GM21529 (cell line): ENCODE measurements at regions not wholly inside any gene's neighbourhood (a gene's known extent, or its start where the extent isn't known, plus 50 kb on each side); places are given as distances from the start of the nearest gene placed in this dataset.
A peak's percentile ranks its signal among the peaks of the same experiment; 100 is the strongest.
"Not testable (repeated sequence)": the region's sequence is repeated elsewhere in the genome, so short reads cannot be mapped to it uniquely, and the experiment has no call there.

Experiments used
- ATAC-seq: cut with Tn5 transposase; IDR thresholded peaks from one replicate; pipeline ENCODE4 v1.9.1; 2021; ENCODE audit not compliant: unreplicated experiment

DNA sequence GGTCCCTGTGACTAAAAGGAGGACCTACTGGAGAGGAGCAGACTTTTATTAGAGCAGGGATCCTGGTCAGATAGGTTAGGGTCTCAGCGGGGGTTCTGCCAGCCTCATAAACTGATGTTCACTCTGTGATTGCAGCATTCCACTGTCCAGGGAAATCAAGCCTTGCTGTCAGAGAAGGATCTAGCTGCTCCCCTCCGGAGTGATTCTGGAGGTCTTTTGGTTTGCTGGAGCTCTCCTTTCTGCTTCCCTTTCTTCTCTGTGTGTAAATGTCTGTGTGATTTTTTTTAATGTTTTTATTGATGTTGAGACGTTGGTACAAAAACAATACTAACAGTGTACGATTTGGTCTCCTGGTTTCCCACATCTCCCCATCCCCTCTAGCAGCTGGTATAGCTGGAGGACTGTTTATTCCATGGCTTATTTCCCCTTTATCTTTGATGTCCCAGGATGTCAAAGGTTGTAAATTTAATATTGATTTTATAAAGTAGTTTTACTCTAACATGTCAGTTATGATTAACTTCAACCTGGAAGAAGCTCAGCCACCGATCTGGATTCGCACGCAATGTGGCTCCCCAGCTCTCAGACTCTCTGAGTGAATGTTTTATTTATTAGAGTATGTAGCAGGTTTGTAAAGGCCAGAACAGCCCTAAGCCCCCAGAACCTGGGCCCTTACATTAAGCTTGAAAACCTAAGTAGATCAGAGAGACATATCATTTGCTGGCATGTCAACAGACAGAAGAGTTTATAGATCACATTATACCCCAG lies 202.3 kb upstream of the G2E3 start:
- ATAC-seq: no peak

DNA sequence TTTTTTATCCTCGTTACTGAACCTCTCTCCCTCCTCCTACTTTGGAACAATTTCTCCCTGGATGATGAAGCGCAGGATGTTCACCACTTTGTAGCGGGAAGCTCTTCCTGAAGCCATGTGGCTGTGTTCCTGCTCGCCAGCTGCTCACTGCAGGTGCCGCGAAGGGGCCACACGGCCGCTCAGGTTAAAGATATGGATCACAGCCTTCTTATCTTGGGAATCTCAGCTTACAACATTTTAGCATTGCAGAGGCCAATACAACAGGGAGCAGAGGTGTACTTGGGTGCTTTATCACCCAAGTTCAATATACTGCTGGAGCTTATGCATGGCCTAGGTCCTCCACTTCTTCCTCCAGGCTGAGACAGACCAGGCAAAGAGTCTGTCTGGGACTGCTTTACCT lies 201.2 kb upstream of the G2E3 start:
- ATAC-seq: no peak

DNA sequence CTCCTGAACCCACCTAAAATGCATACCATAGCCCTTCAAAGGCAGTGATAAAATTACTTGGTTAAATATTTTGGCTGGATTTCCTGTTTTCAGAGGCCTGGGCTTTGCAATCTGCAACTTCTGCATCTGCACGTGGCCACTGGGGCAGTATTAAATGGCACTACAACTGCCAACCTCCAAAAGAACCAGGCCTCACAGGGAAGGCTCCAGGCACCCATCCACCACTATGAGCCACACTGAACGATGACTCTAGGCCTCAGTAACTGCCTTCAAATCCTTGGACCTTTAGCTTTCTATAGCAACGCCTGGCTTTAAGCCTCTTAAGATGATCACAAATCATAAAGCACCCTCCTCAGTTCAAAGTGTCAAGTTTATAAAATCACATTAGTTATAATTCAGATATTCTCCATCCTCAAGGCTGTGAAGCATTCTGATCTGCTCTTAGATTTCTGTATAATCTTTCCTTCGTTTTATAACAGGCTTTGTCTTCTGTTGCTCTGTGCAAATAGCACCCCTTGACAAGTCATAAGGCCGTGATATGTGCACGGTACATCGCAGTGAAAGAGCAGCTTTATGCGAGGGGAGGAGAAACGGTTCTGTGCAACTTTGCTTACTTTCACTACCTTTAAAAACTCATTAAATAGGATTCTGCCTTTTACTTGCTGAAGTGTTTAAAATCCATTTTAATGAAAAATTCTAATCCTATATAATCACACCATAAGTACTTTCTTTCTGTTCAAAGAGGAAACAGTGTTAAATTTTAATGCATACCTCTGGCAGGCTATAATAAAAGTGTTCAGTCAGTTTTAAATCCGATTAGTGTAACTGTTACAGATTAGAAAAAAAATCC lies 196.4 kb upstream of the G2E3 start:
- ATAC-seq: no peak

- not testable (repeated sequence) for ATAC-seq
These were observed 195.6 kb upstream of the G2E3 start for GRCh38 chr14:30363219-30363880.

DNA sequence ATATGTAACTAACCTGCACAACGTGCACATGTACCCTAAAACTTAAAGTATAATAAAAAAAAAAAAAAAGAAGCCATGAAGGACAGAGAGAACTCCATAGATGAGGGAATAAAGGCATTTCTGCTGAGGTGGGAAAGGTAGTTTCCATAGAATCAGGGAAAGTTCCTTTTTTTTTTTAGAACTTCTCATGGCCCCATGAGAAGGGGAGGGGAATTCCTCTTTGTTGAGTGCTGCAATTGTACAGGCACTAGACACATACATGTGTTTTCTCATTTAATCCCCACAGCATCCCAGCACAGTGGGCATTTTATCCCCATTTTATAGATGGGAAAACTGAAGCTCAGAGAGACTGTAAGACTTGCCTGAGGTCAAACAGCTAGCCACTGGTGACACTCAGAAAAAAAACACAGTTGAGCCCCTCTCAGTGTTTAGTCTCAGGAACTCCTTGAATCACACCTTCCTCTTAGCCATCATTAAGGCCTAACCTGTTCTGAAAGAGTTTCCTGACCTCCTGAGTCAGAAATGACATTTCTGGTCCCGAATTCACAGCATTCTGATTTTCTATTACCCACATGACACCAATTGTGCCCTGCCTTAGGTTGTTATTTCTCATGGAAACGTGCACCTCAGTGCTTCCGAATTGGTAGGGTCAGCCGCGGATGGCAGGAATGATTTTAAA lies 189.3 kb upstream of the G2E3 start:
- ATAC-seq: no peak

GRCh38 chr14:30373053-30373452 lies 185.9 kb upstream of the G2E3 start:
- ATAC-seq: no peak

DNA sequence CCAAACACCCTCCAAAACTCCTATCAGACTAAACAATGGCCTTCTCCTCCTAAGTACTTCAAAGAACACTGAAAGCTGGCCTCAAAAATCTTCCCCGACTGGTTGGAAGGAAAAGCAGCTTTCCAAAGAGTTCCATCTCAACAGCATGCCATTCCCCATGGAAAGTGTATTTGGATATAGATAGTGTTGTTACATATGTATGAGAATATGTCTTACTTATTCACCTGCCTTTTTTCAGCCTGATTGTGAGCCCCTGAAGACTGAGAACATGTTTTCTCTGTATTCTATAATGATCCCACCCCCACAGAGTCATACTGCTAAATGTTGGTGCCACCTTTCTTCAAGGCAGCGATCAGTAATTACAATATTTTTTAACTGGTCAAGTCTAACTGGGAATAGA lies 185.4 kb upstream of the G2E3 start:
- no peak for ATAC-seq

DNA sequence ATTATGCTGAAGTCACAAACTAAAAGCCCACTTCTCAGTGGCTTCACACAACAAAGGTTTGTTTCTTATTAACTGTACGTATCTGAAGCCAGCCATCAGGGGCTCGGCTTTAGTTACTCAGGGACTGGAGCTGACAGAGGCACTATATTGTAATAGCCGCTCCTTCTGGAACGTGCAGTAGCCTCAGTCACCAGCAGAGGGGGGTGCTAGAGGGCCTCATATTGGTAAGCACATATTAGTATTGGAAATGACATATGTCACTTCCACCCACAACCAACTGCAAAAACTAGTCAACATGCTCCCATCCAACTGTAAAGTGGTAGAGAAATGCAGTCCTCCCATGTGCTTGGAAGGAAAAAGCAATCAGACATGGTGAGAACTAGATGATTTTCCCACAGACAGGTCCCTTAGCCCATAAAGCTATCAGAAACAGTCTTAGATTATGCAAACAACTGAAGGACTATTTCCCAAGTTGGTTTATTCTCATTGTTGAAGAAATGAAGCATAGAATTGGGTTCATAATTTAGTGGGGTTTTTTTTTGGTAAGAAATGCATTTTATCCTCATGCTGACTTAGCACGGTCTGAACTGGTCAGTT lies 183.6 kb upstream of the G2E3 start:
- peak; percentile 98 for ATAC-seq

DNA sequence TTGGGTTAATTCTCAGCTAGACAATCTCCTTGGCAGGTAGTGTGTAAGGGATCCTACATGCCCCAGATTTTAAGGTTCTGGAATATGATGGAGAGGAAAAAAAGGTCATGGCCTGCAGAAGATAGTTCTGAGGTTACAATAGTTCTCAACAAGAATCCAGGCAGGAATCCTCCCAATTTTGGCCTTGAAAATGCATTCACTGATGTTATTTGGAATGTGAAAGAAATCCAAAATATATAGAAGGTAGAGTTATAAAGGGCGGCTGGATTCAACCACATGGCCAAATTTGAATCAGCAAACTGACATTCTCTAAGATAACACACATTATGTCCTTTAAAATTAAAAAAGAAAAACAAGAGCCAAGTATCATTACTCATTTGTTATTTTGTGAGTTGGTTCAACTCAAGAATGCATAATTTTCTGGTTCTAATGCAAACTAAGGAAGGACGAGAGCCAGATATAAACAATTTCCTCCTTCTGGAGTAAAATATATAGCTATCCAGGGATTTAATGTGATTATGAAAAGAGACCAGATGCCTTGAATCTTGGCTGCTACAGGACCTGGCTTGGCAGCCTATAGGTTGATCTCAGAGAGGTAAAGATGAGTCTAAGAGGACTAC lies 177.0 kb upstream of the G2E3 start:
- ATAC-seq: no peak

GRCh38 chr14:30385925-30386324 lies 173.0 kb upstream of the G2E3 start:
- ATAC-seq: no peak

GRCh38 chr14:30387871-30388270 lies 171.1 kb upstream of the G2E3 start:
- ATAC-seq: no peak

DNA sequence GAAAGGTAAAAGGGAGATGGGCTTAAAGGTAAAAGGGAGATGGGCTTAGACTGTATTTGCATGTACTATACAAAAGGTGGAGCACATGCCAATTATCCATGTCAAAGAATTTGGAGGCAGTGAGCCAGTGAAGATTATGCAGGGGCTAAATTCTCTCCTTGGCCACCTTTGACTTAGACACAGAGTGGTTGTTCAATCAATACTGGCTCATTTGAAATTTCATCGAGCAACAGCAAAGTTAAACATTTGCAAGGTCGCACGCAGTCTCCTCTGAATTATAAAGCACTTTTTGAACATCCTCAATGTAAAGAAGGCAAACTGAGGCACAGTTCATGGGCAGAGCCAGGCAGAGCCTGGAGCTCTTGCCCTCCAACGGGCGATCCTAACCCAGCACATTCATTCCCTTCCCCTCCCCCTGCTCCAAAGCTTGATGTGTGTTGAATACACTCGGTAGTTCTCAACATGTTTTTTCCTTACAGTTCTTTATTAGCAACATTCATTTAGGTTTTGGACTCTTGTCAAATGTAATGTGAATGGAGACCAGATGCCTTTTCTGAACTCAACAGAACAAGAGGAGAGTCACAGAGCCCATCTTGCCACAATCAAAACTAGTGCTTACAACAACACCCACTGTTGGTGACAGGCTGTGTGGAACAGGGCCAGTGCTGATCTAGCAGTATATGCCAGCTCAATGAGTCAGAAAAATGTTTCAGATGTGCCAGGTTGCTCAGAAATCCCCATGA lies 169.7 kb upstream of the G2E3 start:
- ATAC-seq: no peak

DNA sequence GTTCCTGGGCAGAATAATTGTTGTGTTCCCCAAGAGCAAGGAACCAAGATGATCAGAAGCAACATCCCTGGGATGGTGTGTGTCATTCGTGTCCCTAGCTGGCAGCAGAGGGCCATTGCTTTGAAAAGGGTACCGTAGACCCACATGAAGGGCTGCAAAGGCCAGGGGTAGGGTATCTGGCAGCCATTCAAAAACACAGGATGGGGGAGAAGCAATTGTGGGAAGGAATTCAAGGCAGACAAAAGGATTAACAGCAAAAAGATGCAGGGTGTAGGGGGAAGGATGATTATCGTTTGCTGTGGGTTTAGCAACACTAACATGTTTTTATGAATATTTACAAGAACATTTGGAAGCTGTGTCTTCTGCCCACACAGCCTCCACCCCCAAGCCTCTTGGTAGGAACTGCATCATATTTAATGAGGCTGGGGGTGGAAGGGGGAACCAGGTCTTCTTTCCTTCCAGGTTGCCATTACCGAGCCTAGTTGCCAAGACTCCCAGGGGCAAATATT lies 169.0 kb upstream of the G2E3 start:
- ATAC-seq: no peak

- ATAC-seq: no peak
These were observed 163.9 kb upstream of the G2E3 start for GRCh38 chr14:30395065-30395464.

GRCh38 chr14:30402846-30403245 lies 156.1 kb upstream of the G2E3 start:
- ATAC-seq: no peak

DNA sequence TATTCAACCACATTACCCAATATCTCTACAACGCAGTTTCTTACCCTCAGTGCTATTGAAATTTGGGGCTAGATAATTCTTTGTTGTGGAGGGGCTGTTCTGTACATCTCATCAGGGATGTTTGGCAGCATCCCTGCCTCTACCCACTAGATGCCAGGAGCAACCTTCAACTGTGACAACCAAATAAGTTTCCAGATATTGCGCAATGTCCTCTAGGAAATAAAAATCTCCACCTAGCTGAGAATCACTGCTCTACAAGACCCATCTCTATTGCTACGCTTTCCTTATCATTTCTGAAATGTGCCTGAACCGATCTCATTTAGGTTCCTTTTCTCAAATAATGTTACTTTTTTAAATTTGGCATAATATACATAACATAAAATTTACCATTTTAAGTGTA lies 155.2 kb upstream of the G2E3 start:
- no peak for ATAC-seq

- not testable (repeated sequence) for ATAC-seq
These were observed 149.4 kb upstream of the G2E3 start for GRCh38 chr14:30409508-30410015.

DNA sequence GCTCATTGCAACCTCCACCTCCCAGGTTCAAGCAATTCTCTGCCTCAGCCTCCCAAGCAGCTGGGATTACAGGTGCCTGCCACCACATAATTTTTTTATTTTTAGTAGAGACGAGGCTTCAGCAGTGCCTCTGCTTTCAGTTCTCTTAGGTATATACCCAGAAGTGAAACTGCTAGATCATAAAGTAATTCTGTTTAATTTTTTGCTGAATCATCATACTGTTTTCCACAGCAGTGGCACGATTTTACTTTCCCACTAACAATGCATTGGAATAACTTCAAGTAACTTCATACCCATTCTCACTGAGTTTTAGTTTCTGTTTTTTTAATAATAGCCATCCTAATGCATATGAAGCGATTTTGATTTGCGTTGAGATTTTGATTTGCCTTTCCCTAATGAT lies 148.0 kb upstream of the G2E3 start:
- ATAC-seq: no peak

DNA sequence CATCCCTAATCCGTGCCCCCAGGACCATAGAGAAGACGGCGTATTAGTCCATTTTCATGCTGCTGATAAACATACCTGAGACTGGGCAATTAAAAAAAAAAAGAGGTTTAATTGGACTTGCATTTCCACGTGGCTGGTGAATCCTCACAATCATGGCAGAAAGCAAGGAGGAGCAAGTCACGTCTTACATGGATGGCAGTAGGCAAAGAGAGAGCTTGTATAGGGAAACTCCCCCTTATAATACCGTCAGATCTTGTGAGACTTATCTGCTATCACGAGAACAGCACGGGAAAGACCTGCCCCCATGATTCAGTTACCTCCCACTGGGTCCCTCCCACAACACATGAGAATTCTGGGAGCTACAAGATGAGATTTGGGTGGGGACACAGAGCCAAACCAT lies 145.8 kb upstream of the G2E3 start:
- not testable (repeated sequence) for ATAC-seq
